SK-N-SH treated with all-trans-retinoic acid at 6 μM for 48 hours (cell line): ENCODE measurements at regions not wholly inside any gene's neighbourhood (a gene's known extent, or its start where the extent isn't known, plus 50 kb on each side); places are given as distances from the start of the nearest gene placed in this dataset.
A peak's percentile ranks its signal among the peaks of the same experiment; 100 is the strongest.

Experiments used
- ATAC-seq: fragments of 200-7000 bp; cut with Tn5 transposase; 3 replicates; pipeline ENCODE4 v1.9.1; 2020; ENCODE audit warnings: mild to moderate bottlenecking, moderate library complexity
- ARNTL ChIP-seq: fragments of 450-650 bp; formaldehyde crosslinking; IDR thresholded peaks from 2 replicates; pipeline ENCODE4 v1.5.0; 2020; ENCODE audit warnings: low read depth, mild to moderate bottlenecking, moderate library complexity, borderline replicate concordance
- BACH2 ChIP-seq: fragments of 250-450 bp; sonication (Bioruptor Pico); IDR thresholded peaks from 2 replicates; pipeline ENCODE4 v1.9.0; 2021; ENCODE audit warnings: mild to moderate bottlenecking, borderline replicate concordance
- CREB5 ChIP-seq: fragments of 250-450 bp; sonication (Bioruptor Pico); IDR thresholded peaks from 2 replicates; pipeline ENCODE4 v1.5.1; 2020; ENCODE audit warnings: low read depth, mild to moderate bottlenecking, moderate library complexity
- CSDC2 ChIP-seq: fragments of 250-450 bp; sonication (Bioruptor Pico); IDR thresholded peaks from 2 replicates; pipeline ENCODE4 v1.5.0; 2020; ENCODE audit warnings: mild to moderate bottlenecking, moderate library complexity
- CSRNP3 ChIP-seq: fragments of 250-450 bp; sonication (Bioruptor Pico); IDR thresholded peaks from 2 replicates; pipeline ENCODE4 v1.5.1; 2021; ENCODE audit warnings: mild to moderate bottlenecking, moderate library complexity
- ESRRG ChIP-seq: fragments of 250-450 bp; sonication (Bioruptor Pico); IDR thresholded peaks from 2 replicates; pipeline ENCODE4 v1.6.1; 2021; ENCODE audit warnings: mild to moderate bottlenecking
- GLIS3 ChIP-seq: fragments of 250-450 bp; sonication (Bioruptor Pico); IDR thresholded peaks from 2 replicates; pipeline ENCODE4 v1.5.0; 2020; ENCODE audit warnings: mild to moderate bottlenecking, moderate library complexity
- ISL1 ChIP-seq: fragments of 250-450 bp; sonication (Bioruptor Pico); IDR thresholded peaks from 2 replicates; pipeline ENCODE4 v2.1.2; 2022; ENCODE audit warnings: mild to moderate bottlenecking, moderate library complexity
- PATZ1 ChIP-seq: fragments of 250-450 bp; sonication (Bioruptor Pico); IDR thresholded peaks from 2 replicates; pipeline ENCODE4 v1.8.0; 2020; ENCODE audit warnings: mild to moderate bottlenecking, moderate library complexity, borderline replicate concordance
- RARB ChIP-seq: fragments of 250-450 bp; sonication (Bioruptor Pico); IDR thresholded peaks from 2 replicates; pipeline ENCODE4 v1.8.0; 2021; ENCODE audit warnings: mild to moderate bottlenecking, moderate library complexity
- SNAI2 ChIP-seq: fragments of 250-450 bp; sonication (Bioruptor Pico); IDR thresholded peaks from 2 replicates; pipeline ENCODE4 v1.5.0; 2020; ENCODE audit warnings: mild to moderate bottlenecking, moderate library complexity
- TCF4 ChIP-seq: fragments of 250-450 bp; sonication (Bioruptor Pico); IDR thresholded peaks from 2 replicates; pipeline ENCODE4 v1.8.0; 2021; ENCODE audit warnings: mild to moderate bottlenecking, moderate library complexity, borderline replicate concordance
- TOX ChIP-seq: fragments of 250-450 bp; sonication (Bioruptor Pico); IDR thresholded peaks from 2 replicates; pipeline ENCODE4 v1.8.0; 2021; ENCODE audit warnings: mild to moderate bottlenecking, moderate library complexity, borderline replicate concordance
- TSHZ2 ChIP-seq: fragments of 250-450 bp; sonication (Bioruptor Pico); IDR thresholded peaks from 2 replicates; pipeline ENCODE4 v1.5.0; 2020; ENCODE audit warnings: mild to moderate bottlenecking, moderate library complexity
- ZC3H10 ChIP-seq: fragments of 250-450 bp; sonication (Bioruptor Pico); IDR thresholded peaks from 2 replicates; pipeline ENCODE4 v1.5.1; 2021; ENCODE audit warnings: mild to moderate bottlenecking, moderate library complexity
- ZFP30 ChIP-seq: fragments of 450-650 bp; formaldehyde crosslinking; IDR thresholded peaks from 2 replicates; pipeline ENCODE4 v1.5.0; 2022; ENCODE audit warnings: mild to moderate bottlenecking, moderate library complexity
- ZNF565 ChIP-seq: fragments of 450-650 bp; formaldehyde crosslinking; conservative IDR thresholded peaks from 2 replicates; pipeline ENCODE4 v1.5.0; 2020; ENCODE audit warnings: low read depth, mild to moderate bottlenecking, moderate library complexity
- ZNF8 ChIP-seq: fragments of 450-650 bp; formaldehyde crosslinking; IDR thresholded peaks from 2 replicates; pipeline ENCODE4 v1.5.0; 2020; ENCODE audit warnings: mild to moderate bottlenecking, moderate library complexity

- ATAC-seq = no peak
- TF ChIP-seq CSRNP3 (CRISPR knock-in tag) = no peak
- TF ChIP-seq GLIS3 = no peak
- no peak for TF ChIP-seq ESRRG (CRISPR knock-in tag)
- TF ChIP-seq SNAI2 (CRISPR knock-in tag) = no peak
- TF ChIP-seq BACH2 (CRISPR knock-in tag) = no peak
- no peak for TF ChIP-seq ISL1 (CRISPR knock-in tag)
- TF ChIP-seq CSDC2 (CRISPR knock-in tag) = no peak
- no peak for TF ChIP-seq CREB5
- no peak for TF ChIP-seq TCF4 (CRISPR knock-in tag)
- no peak for TF ChIP-seq RARB (CRISPR knock-in tag)
- TF ChIP-seq ZNF8 (CRISPR knock-in tag) = no peak
- TF ChIP-seq TSHZ2 (CRISPR knock-in tag) = no peak
- no peak for TF ChIP-seq PATZ1 (CRISPR knock-in tag)
- no peak for TF ChIP-seq ARNTL (CRISPR knock-in tag)
- no peak for TF ChIP-seq ZC3H10 (CRISPR knock-in tag)
- no peak for TF ChIP-seq ZFP30 (CRISPR knock-in tag)
Measured at GRCh38 chr5:93120771-93121170, 460.2 kb downstream of the NR2F1-AS1 start.

- TF ChIP-seq TOX (CRISPR knock-in tag) (no peak), RARB (CRISPR knock-in tag) (no peak)
- no peak for ATAC-seq
Measured at GRCh38 chr5:93120051-93120450, 461.0 kb downstream of the NR2F1-AS1 start.

- TF ChIP-seq TSHZ2 (CRISPR knock-in tag) (no peak), BACH2 (CRISPR knock-in tag) (no peak), CSRNP3 (CRISPR knock-in tag) (no peak), SNAI2 (CRISPR knock-in tag) (no peak), ESRRG (CRISPR knock-in tag) (no peak), TOX (CRISPR knock-in tag) (no peak), ZNF565 (CRISPR knock-in tag) (no peak), CREB5 (no peak), PATZ1 (CRISPR knock-in tag) (no peak), ISL1 (CRISPR knock-in tag) (no peak), TCF4 (CRISPR knock-in tag) (no peak), RARB (CRISPR knock-in tag) (no peak)
- ATAC-seq = 0 out of 3 replicates have a peak, but pooled peaks have one; percentile 30
Measured at GRCh38 chr5:93117751-93118531, 463.1 kb downstream of the NR2F1-AS1 start.
